Activated B cell treated with CpG ODN at 0.5 μM for 24 hours (primary cell): ENCODE measurements at regions not wholly inside any gene's neighbourhood (a gene's known extent, or its start where the extent isn't known, plus 50 kb on each side); places are given as distances from the start of the nearest gene placed in this dataset.

ENCODE experiments used
- ATAC-seq: fragments of 200-7000 bp; cut with Tn5 transposase; one replicate; pipeline ENCODE4 v1.10.0; 2021; ENCODE audit warnings: low read depth, mild to moderate bottlenecking, moderate library complexity
- CTCF ChIA-PET: fragments of 350-600 bp; sonication (Branson Sonifier 250); formaldehyde crosslinking; loops from one replicate; lab custom pipeline; 2021; ENCODE audit warnings: antibody characterized with exemption; lab: Charles Lee
- POLR2A ChIA-PET: fragments of 350-600 bp; sonication (Branson Sonifier 250); formaldehyde crosslinking; loops from one replicate; lab custom pipeline; 2021; ENCODE audit warnings: antibody characterized with exemption; lab: Charles Lee
- DNase-seq: peaks from one replicate; pipeline ENCODE4 v3.0.0; 2022
- H3K27ac Mint-ChIP-seq: one replicate; pipeline ENCODE4 v1.8.0; 2020; ENCODE audit warnings: mixed read lengths
- H3K27me3 Mint-ChIP-seq: one replicate; pipeline ENCODE4 v1.8.0; 2021; ENCODE audit warnings: mixed read lengths
- H3K36me3 Mint-ChIP-seq: one replicate; pipeline ENCODE4 v1.8.0; 2021; ENCODE audit warnings: low read depth, mixed read lengths
- H3K4me1 Mint-ChIP-seq: one replicate; pipeline ENCODE4 v1.8.0; 2021; ENCODE audit warnings: mixed read lengths
- H3K4me3 Mint-ChIP-seq: one replicate; pipeline ENCODE4 v1.8.0; 2020; ENCODE audit warnings: mild to moderate bottlenecking, mixed read lengths
- H3K9me3 Mint-ChIP-seq: one replicate; pipeline ENCODE4 v1.8.0; 2020; ENCODE audit warnings: mixed read lengths
- CTCF ChIP-seq: fragments of 200-600 bp; IDR thresholded peaks from one replicate; pipeline ENCODE4 v1.8.0; 2022; ENCODE audit warnings: antibody characterized with exemption, mild to moderate bottlenecking
- intact Hi-C: fragments of 100-400 bp; cut with micrococcal nuclease; formaldehyde crosslinking; loops from one replicate; pipeline ENCODE4 v1.15.1; 2024

GRCh38 chr14:66233591-66233990 lies 252.6 kb upstream of the CCDC196 start:
- no peak for DNase-seq
- no peak for TF ChIP-seq CTCF
- intact Hi-C loops = no loop called here
- no peaks in the 10 kb centered on the region for H3K9me3 Mint-ChIP-seq
- CTCF ChIA-PET = no interaction called here
- peaks cover 10% of the 10 kb centered on the region for H3K4me1 Mint-ChIP-seq
- H3K4me3 Mint-ChIP-seq = no peak overlapping the region
- peaks cover 18% of the 10 kb centered on the region for H3K27me3 Mint-ChIP-seq
- no peak overlapping the region for H3K27ac Mint-ChIP-seq
- POLR2A ChIA-PET = no interaction called here
- H3K36me3 Mint-ChIP-seq = no peaks in the 10 kb centered on the region
- no peak for ATAC-seq

GRCh38 chr14:66234411-66234810 lies 251.8 kb upstream of the CCDC196 start:
- Mint-ChIP-seq H3K27ac (no peak overlapping the region), H3K36me3 (no peaks in the 10 kb centered on the region), H3K27me3 (peaks cover 18% of the 10 kb centered on the region), H3K4me1 (peaks cover 10% of the 10 kb centered on the region), H3K4me3 (no peak overlapping the region), H3K9me3 (no peaks in the 10 kb centered on the region)
- TF ChIP-seq CTCF = no peak
- DNase-seq (no peak), ATAC-seq (no peak)
- intact Hi-C loops = no loop called here
- ChIA-PET CTCF (no interaction called here), POLR2A (no interaction called here)

GRCh38 chr14:66237741-66238140 lies 248.4 kb upstream of the CCDC196 start:
- CTCF ChIA-PET = no interaction called here
- POLR2A ChIA-PET = no interaction called here
- DNase-seq (no peak), ATAC-seq (no peak)
- Mint-ChIP-seq H3K27ac (no peak overlapping the region), H3K27me3 (peaks cover 9% of the 10 kb centered on the region), H3K9me3 (no peaks in the 10 kb centered on the region), H3K4me3 (no peak overlapping the region), H3K36me3 (no peaks in the 10 kb centered on the region), H3K4me1 (no peaks in the 10 kb centered on the region)
- intact Hi-C loops = no loop called here
- no peak for TF ChIP-seq CTCF

GRCh38 chr14:66238969-66239368 lies 247.2 kb upstream of the CCDC196 start:
- intact Hi-C loops = no loop called here
- ChIA-PET CTCF (no interaction called here), POLR2A (no interaction called here)
- Mint-ChIP-seq H3K4me3 (no peak overlapping the region), H3K36me3 (no peaks in the 10 kb centered on the region), H3K27me3 (peaks cover 5% of the 10 kb centered on the region), H3K27ac (no peak overlapping the region), H3K4me1 (no peaks in the 10 kb centered on the region), H3K9me3 (no peaks in the 10 kb centered on the region)
- ATAC-seq = no peak
- no peak for TF ChIP-seq CTCF
- no peak for DNase-seq

- DNase-seq (no peak), ATAC-seq (no peak)
- Mint-ChIP-seq H3K9me3 (no peaks in the 10 kb centered on the region), H3K4me3 (no peak overlapping the region), H3K27me3 (peaks cover 5% of the 10 kb centered on the region), H3K36me3 (no peaks in the 10 kb centered on the region), H3K4me1 (no peaks in the 10 kb centered on the region), H3K27ac (no peak overlapping the region)
- ChIA-PET POLR2A (no interaction called here), CTCF (no interaction called here)
- no peak for TF ChIP-seq CTCF
- intact Hi-C loops = no loop called here
Measured at GRCh38 chr14:66239589-66239988, 246.6 kb upstream of the CCDC196 start.
